HCEC 1CT (cell line): ENCODE measurements at regions not wholly inside any gene's neighbourhood (a gene's known extent, or its start where the extent isn't known, plus 50 kb on each side); places are given as distances from the start of the nearest gene placed in this dataset.

Experiments used
- DNase-seq: peaks from one replicate; pipeline ENCODE4 v3.0.0-alpha.2; 2017

GRCh38 chr7:110326966-110327365, 764.0 kb upstream of the LRRN3 start:
- DNase-seq: no peak

GRCh38 chr7:110336423-110336822, 754.5 kb upstream of the LRRN3 start:
- DNase-seq: no peak

GRCh38 chr7:110337646-110338045, 753.3 kb upstream of the LRRN3 start:
- no peak for DNase-seq

GRCh38 chr7:110347081-110347480, 743.8 kb upstream of the LRRN3 start:
- no peak for DNase-seq

- no peak for DNase-seq
Observed at GRCh38 chr7:110356438-110356837, 734.5 kb upstream of the LRRN3 start.

- DNase-seq: no peak
Observed at GRCh38 chr7:110358028-110358427, 732.9 kb upstream of the LRRN3 start.

- DNase-seq: no peak
Observed at GRCh38 chr7:110371709-110372108, 719.2 kb upstream of the LRRN3 start.

- no peak for DNase-seq
Observed at GRCh38 chr7:110372685-110373084, 718.2 kb upstream of the LRRN3 start.

GRCh38 chr7:110373416-110373815, 717.5 kb upstream of the LRRN3 start:
- DNase-seq: no peak

- no peak for DNase-seq
Observed at GRCh38 chr7:110373859-110374258, 717.1 kb upstream of the LRRN3 start.

- no peak for DNase-seq
Observed at GRCh38 chr7:110375068-110375467, 715.9 kb upstream of the LRRN3 start.

- no peak for DNase-seq
Observed at GRCh38 chr7:110382736-110383135, 708.2 kb upstream of the LRRN3 start.

- DNase-seq: no peak
Observed at GRCh38 chr7:110386006-110386405, 704.9 kb upstream of the LRRN3 start.

GRCh38 chr7:110386913-110387312, 704.0 kb upstream of the LRRN3 start:
- no peak for DNase-seq

- DNase-seq: no peak
Observed at GRCh38 chr7:110387689-110388088, 703.2 kb upstream of the LRRN3 start.

GRCh38 chr7:110388457-110388856, 702.5 kb upstream of the LRRN3 start:
- DNase-seq: no peak

- no peak for DNase-seq
Observed at GRCh38 chr7:110396021-110396420, 694.9 kb upstream of the LRRN3 start.

GRCh38 chr7:110397927-110398660, 692.8 kb upstream of the LRRN3 start:
- DNase-seq: no peak

GRCh38 chr7:110399421-110399820, 691.5 kb upstream of the LRRN3 start:
- no peak for DNase-seq

GRCh38 chr7:110400411-110400810, 690.5 kb upstream of the LRRN3 start:
- no peak for DNase-seq

- no peak for DNase-seq
Observed at GRCh38 chr7:110407242-110407641, 683.7 kb upstream of the LRRN3 start.

- DNase-seq: no peak
Observed at GRCh38 chr7:110407706-110408105, 683.2 kb upstream of the LRRN3 start.

GRCh38 chr7:110412614-110413013, 678.3 kb upstream of the LRRN3 start:
- DNase-seq: no peak

GRCh38 chr7:110413038-110413437, 677.9 kb upstream of the LRRN3 start:
- no peak for DNase-seq

- DNase-seq: no peak
Observed at GRCh38 chr7:110417611-110418010, 673.3 kb upstream of the LRRN3 start.
